PC-9 (cell line): ENCODE measurements at regions not wholly inside any gene's neighbourhood (a gene's known extent, or its start where the extent isn't known, plus 50 kb on each side); places are given as distances from the start of the nearest gene placed in this dataset.

Source experiments
- BruUV-seq: library from RNA; stranded (reverse); fragments of 400-500 nt; replicated peaks from 2 replicates; lab custom pipeline; 2021; lab: Mats Ljungman, UMichigan
- CTCF ChIA-PET: fragments of 300-600 bp; sonication (Branson Sonifier 250); formaldehyde crosslinking; loops from one replicate; lab custom pipeline; 2022; ENCODE audit warnings: antibody characterized with exemption; lab: Charles Lee
- POLR2A ChIA-PET: fragments of 300-600 bp; sonication (Branson Sonifier 250); formaldehyde crosslinking; loops from one replicate; lab custom pipeline; 2022; ENCODE audit warnings: antibody characterized with exemption; ENCODE audit not compliant: unreplicated experiment; lab: Charles Lee
- DNase-seq, 2 experiments: peaks; one replicate each; pipeline versions ENCODE4 v3.0.0 to v3.0.0-alpha.2; 2015 to 2022; ENCODE audit warnings: mixed read lengths in 1 of 2
- H2AFZ ChIP-seq: fragments of 200-600 bp; sonication (generic); 2 replicates; pipeline ENCODE4 v1.8.1; 2017; ENCODE audit warnings: antibody characterized with exemption
- H3F3A ChIP-seq: fragments of 200-600 bp; sonication (generic); 2 replicates; pipeline ENCODE4 v1.8.1; 2017; ENCODE audit warnings: antibody characterized with exemption, mild to moderate bottlenecking, low read depth; ENCODE audit not compliant: insufficient read depth
- H3K27ac ChIP-seq: fragments of 200-600 bp; sonication (generic); 2 replicates; pipeline ENCODE4 v1.6.1; 2016; ENCODE audit warnings: mixed run types
- H3K27me3 ChIP-seq: fragments of 200-600 bp; sonication (generic); 2 replicates; pipeline ENCODE4 v1.6.1; 2016; ENCODE audit warnings: low read depth, mixed run types; ENCODE audit not compliant: insufficient read depth
- H3K36me3 ChIP-seq: fragments of 200-600 bp; sonication (generic); 2 replicates; pipeline ENCODE4 v1.6.1; 2016; ENCODE audit warnings: low read depth, mixed run types
- H3K4me1 ChIP-seq: fragments of 200-600 bp; sonication (generic); replicated peaks from 2 replicates; pipeline ENCODE4 v1.6.1; 2016; ENCODE audit warnings: mixed run types; ENCODE audit not compliant: insufficient read depth
- H3K4me2 ChIP-seq: fragments of 200-600 bp; sonication (generic); 2 replicates; pipeline ENCODE4 v1.6.1; 2017; ENCODE audit warnings: mixed run types
- H3K4me3 ChIP-seq: fragments of 200-600 bp; sonication (generic); 2 replicates; pipeline ENCODE4 v1.6.1; 2016; ENCODE audit warnings: mixed run types
- H3K79me2 ChIP-seq: fragments of 200-600 bp; sonication (generic); 2 replicates; pipeline ENCODE4 v1.6.1; 2017; ENCODE audit warnings: low read depth, mixed run types
- H3K9me2 ChIP-seq: fragments of 200-600 bp; sonication (generic); 2 replicates; pipeline ENCODE4 v1.8.1; 2017; ENCODE audit warnings: mild to moderate bottlenecking; ENCODE audit not compliant: insufficient read depth
- H3K9me3 ChIP-seq: fragments of 200-600 bp; sonication (generic); 2 replicates; pipeline ENCODE4 v1.8.1; 2016; ENCODE audit warnings: low read depth; ENCODE audit not compliant: insufficient read depth
- H4K20me1 ChIP-seq: fragments of 200-600 bp; sonication (generic); 2 replicates; pipeline ENCODE4 v1.8.1; 2017; ENCODE audit not compliant: insufficient read depth
- CTCF ChIP-seq: fragments of 200-600 bp; sonication (generic); conservative IDR thresholded peaks from 2 replicates; pipeline ENCODE4 v1.6.1; 2017; ENCODE audit warnings: mixed run types, antibody characterized with exemption, mild to moderate bottlenecking, moderate library complexity
- EZH2 ChIP-seq: fragments of 200-600 bp; sonication (generic); IDR thresholded peaks from 2 replicates; pipeline ENCODE4 v1.8.0; 2017; ENCODE audit warnings: antibody characterized with exemption, low read depth
- intact Hi-C: fragments of 100-400 bp; cut with micrococcal nuclease; formaldehyde crosslinking; loops from one replicate; pipeline ENCODE4 v1.10.0; 2022; ENCODE audit not compliant: unreplicated experiment

- TF ChIP-seq CTCF = no peak
- no peak for TF ChIP-seq EZH2
- CTCF ChIA-PET = no interaction called here
- H3K4me1 ChIP-seq = no peaks in the 10 kb centered on the region
- DNase-seq = no peak
- no peak overlapping the region for H3K27ac ChIP-seq
- no TSS peak for BruUV-seq
- no peak overlapping the region for H3K4me2 ChIP-seq
- no peaks in the 10 kb centered on the region for H3F3A ChIP-seq
- H3K79me2 ChIP-seq = no peaks in the 10 kb centered on the region
- POLR2A ChIA-PET = no interaction called here
- H3K9me3 ChIP-seq = no peaks in the 10 kb centered on the region
- H4K20me1 ChIP-seq = no peaks in the 10 kb centered on the region
- H3K36me3 ChIP-seq = no peaks in the 10 kb centered on the region
- no peak overlapping the region for H3K4me3 ChIP-seq
- no peak overlapping the region for H2AFZ ChIP-seq
- H3K27me3 ChIP-seq = no peaks in the 10 kb centered on the region
- intact Hi-C loops = no loop called here
- H3K9me2 ChIP-seq = no peaks in the 10 kb centered on the region
Measured at GRCh38 chr6:120526576-120526975, 807.7 kb downstream of the TBC1D32 start.

- Histone ChIP-seq H3K4me2 (no peak overlapping the region), H4K20me1 (no peaks in the 10 kb centered on the region), H3K9me2 (peaks cover 5% of the 10 kb centered on the region; the same call in 1 of the 2 replicates), H3K79me2 (no peaks in the 10 kb centered on the region), H2AFZ (no peak overlapping the region), H3K4me1 (no peaks in the 10 kb centered on the region), H3K27me3 (no peaks in the 10 kb centered on the region), H3K4me3 (no peak overlapping the region), H3K9me3 (no peaks in the 10 kb centered on the region), H3F3A (no peaks in the 10 kb centered on the region; the same call in 1 of the 2 replicates), H3K27ac (no peak overlapping the region), H3K36me3 (no peaks in the 10 kb centered on the region)
- ChIA-PET POLR2A (no interaction called here), CTCF (no interaction called here)
- no peak for TF ChIP-seq EZH2
- no peak for TF ChIP-seq CTCF
- BruUV-seq = no TSS peak
- DNase-seq = no peak
- intact Hi-C loops = no loop called here
Measured at GRCh38 chr6:120514544-120514943, 819.7 kb downstream of the TBC1D32 start.

- Histone ChIP-seq H3K27me3 (no peaks in the 10 kb centered on the region), H3K36me3 (no peaks in the 10 kb centered on the region), H3K9me2 (no peaks in the 10 kb centered on the region), H3K4me3 (no peak overlapping the region), H3K79me2 (no peaks in the 10 kb centered on the region), H4K20me1 (no peaks in the 10 kb centered on the region), H2AFZ (no peak overlapping the region; the same call in 1 of the 2 replicates), H3K27ac (no peak overlapping the region), H3F3A (no peaks in the 10 kb centered on the region; the same call in 1 of the 2 replicates), H3K4me2 (no peak overlapping the region), H3K9me3 (no peaks in the 10 kb centered on the region), H3K4me1 (no peaks in the 10 kb centered on the region)
- ChIA-PET POLR2A (no interaction called here), CTCF (no interaction called here)
- intact Hi-C loops = no loop called here
- DNase-seq = no peak
- BruUV-seq = no TSS peak
- TF ChIP-seq CTCF = no peak
Measured at GRCh38 chr6:120511712-120512111, 822.6 kb downstream of the TBC1D32 start.
